HG02970 (cell line): ENCODE measurements at regions not wholly inside any gene's neighbourhood (a gene's known extent, or its start where the extent isn't known, plus 50 kb on each side); places are given as distances from the start of the nearest gene placed in this dataset.

Source experiments
- ATAC-seq: cut with Tn5 transposase; IDR thresholded peaks from one replicate; pipeline ENCODE4 v1.9.1; 2021; ENCODE audit warnings: mild to moderate bottlenecking, moderate library complexity, moderate number of reproducible peaks; ENCODE audit not compliant: unreplicated experiment, low FRiP score

- no peak for ATAC-seq
These were observed 272.4 kb upstream of the MYO3A start for GRCh38 chr10:25661632-25662031.

- ATAC-seq: no peak
These were observed 267.8 kb upstream of the MYO3A start for GRCh38 chr10:25666276-25666675.

GRCh38 chr10:25675204-25675603 is 258.8 kb upstream of the MYO3A start:
- no peak for ATAC-seq

- ATAC-seq: no peak
These were observed 258.4 kb upstream of the MYO3A start for GRCh38 chr10:25675615-25676014.

GRCh38 chr10:25678220-25678619 is 255.8 kb upstream of the MYO3A start:
- ATAC-seq: no peak

- no peak for ATAC-seq
These were observed 255.4 kb upstream of the MYO3A start for GRCh38 chr10:25678666-25679065.

- ATAC-seq: no peak
These were observed 251.7 kb upstream of the MYO3A start for GRCh38 chr10:25682203-25682851.

- ATAC-seq: no peak
These were observed 250.7 kb upstream of the MYO3A start for GRCh38 chr10:25683344-25683743.

- ATAC-seq: no peak
These were observed 246.5 kb upstream of the MYO3A start for GRCh38 chr10:25687521-25687920.

GRCh38 chr10:25689346-25690100 is 244.5 kb upstream of the MYO3A start:
- ATAC-seq: no peak

- ATAC-seq: no peak
These were observed 241.3 kb upstream of the MYO3A start for GRCh38 chr10:25692761-25693160.

GRCh38 chr10:25694206-25694933 is 239.7 kb upstream of the MYO3A start:
- ATAC-seq: no peak

- ATAC-seq: no peak
These were observed 239.1 kb upstream of the MYO3A start for GRCh38 chr10:25694971-25695370.

- no peak for ATAC-seq
These were observed 238.4 kb upstream of the MYO3A start for GRCh38 chr10:25695586-25695985.

- no peak for ATAC-seq
These were observed 237.9 kb upstream of the MYO3A start for GRCh38 chr10:25696013-25696708.

- ATAC-seq: no peak
These were observed 236.6 kb upstream of the MYO3A start for GRCh38 chr10:25697412-25697811.

GRCh38 chr10:25698638-25699037 is 235.4 kb upstream of the MYO3A start:
- no peak for ATAC-seq

GRCh38 chr10:25699631-25700030 is 234.4 kb upstream of the MYO3A start:
- ATAC-seq: no peak

GRCh38 chr10:25701652-25702051 is 232.4 kb upstream of the MYO3A start:
- ATAC-seq: no peak

- ATAC-seq: no peak
These were observed 229.4 kb upstream of the MYO3A start for GRCh38 chr10:25704622-25705021.

GRCh38 chr10:25707572-25707971 is 226.5 kb upstream of the MYO3A start:
- no peak for ATAC-seq
